Ishikawa (cell line): ENCODE measurements at regions not wholly inside any gene's neighbourhood (a gene's known extent, or its start where the extent isn't known, plus 50 kb on each side); places are given as distances from the start of the nearest gene placed in this dataset.

ENCODE experiments used
- CEBPB ChIP-seq: IDR thresholded peaks from 2 replicates; pipeline ENCODE4 v1.6.1; 2012
- EP300 ChIP-seq: IDR thresholded peaks from 2 replicates; pipeline ENCODE4 v1.6.1; 2012; ENCODE audit warnings: borderline replicate concordance
- FOXM1 ChIP-seq: IDR thresholded peaks from 2 replicates; pipeline ENCODE4 v1.6.1; 2012; ENCODE audit warnings: low read depth, borderline replicate concordance
- RAD21 ChIP-seq: IDR thresholded peaks from 2 replicates; pipeline ENCODE4 v1.6.1; 2012; ENCODE audit warnings: low read depth
- TAF1 ChIP-seq: IDR thresholded peaks from 2 replicates; pipeline ENCODE4 v1.6.1; 2012; ENCODE audit warnings: low read depth, mild to moderate bottlenecking
- TEAD4 ChIP-seq: IDR thresholded peaks from 2 replicates; pipeline ENCODE4 v1.6.1; 2012
- TF ChIP-seq, protein P1 (sequence below): IDR thresholded peaks from 2 replicates; pipeline ENCODE4 v1.6.1; 2012; ENCODE audit warnings: low read depth, mild to moderate bottlenecking
- TF ChIP-seq, protein P2 (sequence below): IDR thresholded peaks from 2 replicates; pipeline ENCODE4 v1.6.1; 2012

DNA sequence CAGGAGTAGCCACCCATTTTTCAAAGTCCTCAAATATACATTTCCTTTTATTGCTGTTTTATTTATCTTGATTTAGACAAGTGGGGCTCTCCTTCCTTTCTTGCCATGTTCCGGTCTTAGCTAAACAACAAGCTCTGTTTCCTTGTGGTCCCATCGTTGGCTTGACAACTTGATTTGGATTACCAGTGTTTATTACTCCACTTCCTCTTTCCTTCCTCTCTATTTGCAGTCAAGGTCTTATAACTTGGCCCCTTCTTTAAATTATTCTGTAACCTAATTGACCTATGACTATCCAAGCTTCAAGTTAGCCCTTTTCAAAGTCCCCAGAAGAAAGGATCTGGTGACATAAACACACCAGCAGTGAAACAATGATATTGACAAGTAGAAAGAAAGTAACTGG lies 130.6 kb upstream of the STT3B start:
- no peak for TF ChIP-seq EP300
- no peak for TF ChIP-seq FOXM1
- TF ChIP-seq, protein P1, sequence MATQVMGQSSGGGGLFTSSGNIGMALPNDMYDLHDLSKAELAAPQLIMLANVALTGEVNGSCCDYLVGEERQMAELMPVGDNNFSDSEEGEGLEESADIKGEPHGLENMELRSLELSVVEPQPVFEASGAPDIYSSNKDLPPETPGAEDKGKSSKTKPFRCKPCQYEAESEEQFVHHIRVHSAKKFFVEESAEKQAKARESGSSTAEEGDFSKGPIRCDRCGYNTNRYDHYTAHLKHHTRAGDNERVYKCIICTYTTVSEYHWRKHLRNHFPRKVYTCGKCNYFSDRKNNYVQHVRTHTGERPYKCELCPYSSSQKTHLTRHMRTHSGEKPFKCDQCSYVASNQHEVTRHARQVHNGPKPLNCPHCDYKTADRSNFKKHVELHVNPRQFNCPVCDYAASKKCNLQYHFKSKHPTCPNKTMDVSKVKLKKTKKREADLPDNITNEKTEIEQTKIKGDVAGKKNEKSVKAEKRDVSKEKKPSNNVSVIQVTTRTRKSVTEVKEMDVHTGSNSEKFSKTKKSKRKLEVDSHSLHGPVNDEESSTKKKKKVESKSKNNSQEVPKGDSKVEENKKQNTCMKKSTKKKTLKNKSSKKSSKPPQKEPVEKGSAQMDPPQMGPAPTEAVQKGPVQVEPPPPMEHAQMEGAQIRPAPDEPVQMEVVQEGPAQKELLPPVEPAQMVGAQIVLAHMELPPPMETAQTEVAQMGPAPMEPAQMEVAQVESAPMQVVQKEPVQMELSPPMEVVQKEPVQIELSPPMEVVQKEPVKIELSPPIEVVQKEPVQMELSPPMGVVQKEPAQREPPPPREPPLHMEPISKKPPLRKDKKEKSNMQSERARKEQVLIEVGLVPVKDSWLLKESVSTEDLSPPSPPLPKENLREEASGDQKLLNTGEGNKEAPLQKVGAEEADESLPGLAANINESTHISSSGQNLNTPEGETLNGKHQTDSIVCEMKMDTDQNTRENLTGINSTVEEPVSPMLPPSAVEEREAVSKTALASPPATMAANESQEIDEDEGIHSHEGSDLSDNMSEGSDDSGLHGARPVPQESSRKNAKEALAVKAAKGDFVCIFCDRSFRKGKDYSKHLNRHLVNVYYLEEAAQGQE: no peak
- TF ChIP-seq RAD21: no peak
- TF ChIP-seq TAF1: no peak
- no peak for TF ChIP-seq TEAD4
- TF ChIP-seq CEBPB: no peak
- TF ChIP-seq, protein P2, sequence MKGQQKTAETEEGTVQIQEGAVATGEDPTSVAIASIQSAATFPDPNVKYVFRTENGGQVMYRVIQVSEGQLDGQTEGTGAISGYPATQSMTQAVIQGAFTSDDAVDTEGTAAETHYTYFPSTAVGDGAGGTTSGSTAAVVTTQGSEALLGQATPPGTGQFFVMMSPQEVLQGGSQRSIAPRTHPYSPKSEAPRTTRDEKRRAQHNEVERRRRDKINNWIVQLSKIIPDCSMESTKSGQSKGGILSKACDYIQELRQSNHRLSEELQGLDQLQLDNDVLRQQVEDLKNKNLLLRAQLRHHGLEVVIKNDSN: no peak
